HG03575 (cell line): ENCODE measurements at regions not wholly inside any gene's neighbourhood (a gene's known extent, or its start where the extent isn't known, plus 50 kb on each side); places are given as distances from the start of the nearest gene placed in this dataset.

Experiments
- ATAC-seq: cut with Tn5 transposase; IDR thresholded peaks from one replicate; pipeline ENCODE4 v1.9.1; 2021; ENCODE audit not compliant: unreplicated experiment, insufficient number of reproducible peaks, low FRiP score; ENCODE audit errors: extremely low read depth

DNA sequence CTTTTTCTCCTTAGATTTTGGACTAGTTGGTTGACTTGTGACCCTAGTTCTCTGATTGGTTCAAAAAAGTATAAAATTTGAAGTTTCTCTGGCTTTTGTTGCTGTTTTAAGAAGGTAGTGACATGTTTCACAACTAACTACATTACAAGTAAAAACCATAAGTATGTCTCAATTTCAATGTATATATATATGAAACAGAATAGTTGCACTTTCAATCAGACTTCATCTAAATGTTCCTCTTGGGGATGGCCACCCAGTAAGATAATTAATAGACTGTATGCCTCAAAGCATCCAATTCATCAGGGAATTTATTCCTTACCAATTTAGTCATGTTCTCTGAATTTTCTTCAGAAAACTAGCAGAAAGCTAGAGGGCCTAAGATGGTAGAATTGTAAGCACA, 259.7 kb downstream of the RPRM start:
- no peak for ATAC-seq

DNA sequence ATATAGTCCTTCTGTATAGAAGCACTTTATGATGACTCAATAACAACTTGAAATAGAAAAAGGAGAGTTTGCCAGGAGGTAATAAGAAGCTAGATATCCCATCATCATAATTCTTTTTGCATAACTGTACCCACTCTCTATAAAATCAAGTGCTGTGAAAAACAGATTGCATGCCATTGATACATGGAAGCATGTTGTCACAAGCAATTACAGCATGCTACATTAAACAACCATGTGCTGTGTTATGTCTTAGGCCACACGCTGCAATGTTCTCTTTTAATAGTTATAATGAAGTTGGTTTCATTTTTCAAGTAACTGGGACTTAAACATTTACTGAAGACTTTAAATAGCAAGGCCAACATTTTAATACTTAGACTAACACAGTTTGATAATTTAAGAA, 264.2 kb downstream of the RPRM start:
- no peak for ATAC-seq

DNA sequence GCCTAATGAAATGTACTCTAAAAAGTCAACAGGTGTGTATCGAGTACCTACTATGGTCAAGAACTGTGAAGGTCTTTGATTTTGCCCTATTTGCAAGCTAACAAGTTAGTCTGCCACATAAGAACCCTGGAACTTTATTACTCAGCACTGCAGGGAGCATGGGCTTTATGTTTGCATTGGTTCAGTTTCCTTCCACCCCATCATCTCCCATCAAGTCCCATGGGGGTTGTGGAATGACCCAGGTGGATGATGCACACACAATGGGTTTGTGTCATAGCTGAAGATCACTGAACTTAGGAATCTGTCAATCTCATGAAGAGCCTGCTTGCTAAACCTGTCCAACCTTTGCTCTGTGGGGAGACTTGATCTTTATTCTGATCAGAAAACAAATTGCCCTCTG, 265.5 kb downstream of the RPRM start:
- no peak for ATAC-seq

DNA sequence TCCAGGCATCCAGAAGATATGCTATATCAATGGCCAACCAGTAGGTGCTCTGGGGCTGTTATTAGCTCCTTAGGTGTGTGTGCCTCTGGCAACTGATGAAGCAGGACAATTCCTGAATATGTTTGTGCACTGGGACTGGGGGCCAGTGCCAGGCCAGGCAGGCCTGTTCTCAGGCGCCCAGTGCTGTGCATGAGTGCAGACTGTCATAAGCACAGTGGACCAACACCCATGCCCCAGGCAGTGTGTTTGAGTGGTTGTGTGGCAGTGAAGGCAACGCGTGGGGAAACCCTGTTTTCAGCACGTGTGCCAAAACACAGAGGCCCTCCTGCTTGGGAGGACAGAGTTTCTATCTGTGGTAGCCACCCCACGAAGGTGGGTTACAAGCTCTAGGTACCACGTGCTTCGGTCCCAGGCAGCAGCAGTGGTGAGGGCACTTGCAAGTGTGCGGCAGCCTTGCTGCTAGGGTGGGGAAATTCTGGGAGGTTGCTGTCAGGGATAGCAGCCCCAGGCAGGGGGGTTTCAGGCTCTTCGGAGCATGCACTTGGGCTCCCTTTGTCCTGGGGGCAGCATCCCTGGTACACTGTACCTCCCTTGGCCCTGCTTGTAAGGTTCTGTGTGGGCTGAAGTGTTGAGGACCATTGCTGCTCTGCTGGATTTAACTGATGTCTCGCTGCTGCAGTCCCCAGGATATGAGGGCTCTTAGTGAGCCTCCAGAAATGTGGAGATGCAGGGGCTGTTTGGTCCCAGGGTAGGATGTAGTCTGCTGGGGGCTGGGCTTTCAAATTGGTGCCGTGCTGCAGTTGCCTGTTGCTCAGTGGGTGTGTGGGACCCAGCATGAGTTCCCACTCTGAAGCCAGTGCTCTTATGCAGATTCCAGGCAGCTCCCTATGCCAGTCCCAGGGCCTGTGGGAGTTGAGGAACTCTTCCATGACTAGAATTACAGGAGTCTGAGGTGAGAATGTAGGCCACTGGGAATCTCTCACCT, 280.9 kb downstream of the RPRM start:
- no peak for ATAC-seq

DNA sequence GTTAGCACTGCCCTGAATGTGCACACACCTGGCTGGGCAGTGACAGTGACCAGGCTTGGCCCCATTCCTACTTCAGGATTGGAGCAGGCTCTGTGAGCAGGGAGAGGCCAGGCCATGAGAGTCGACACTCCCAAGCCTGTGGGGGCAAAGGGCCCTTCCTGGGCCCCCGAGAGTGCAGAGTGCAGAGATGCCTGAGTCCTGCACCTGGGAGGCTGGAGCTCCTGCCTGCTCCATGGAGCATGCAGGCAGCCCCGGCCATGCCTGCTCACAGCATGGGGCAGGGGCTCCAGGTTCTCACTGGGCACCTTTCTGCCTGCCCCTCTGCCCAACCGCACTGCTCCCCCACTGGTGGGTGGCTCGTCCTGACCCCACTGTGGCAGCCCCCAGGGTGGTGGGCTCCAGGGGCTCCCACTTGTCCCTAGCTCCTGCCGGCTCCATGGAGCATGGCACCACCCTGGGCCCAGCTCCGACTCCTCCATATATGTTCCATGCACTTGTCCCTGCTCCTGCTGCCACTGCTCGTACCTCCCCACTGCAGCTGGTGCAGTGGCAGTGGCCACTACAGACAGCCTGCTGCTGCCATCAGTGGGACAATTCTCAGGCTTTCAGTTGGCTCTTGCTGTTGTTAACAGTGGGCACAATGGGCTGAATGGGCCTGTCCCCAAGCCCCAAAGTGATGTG, 282.0 kb downstream of the RPRM start:
- no peak for ATAC-seq

DNA sequence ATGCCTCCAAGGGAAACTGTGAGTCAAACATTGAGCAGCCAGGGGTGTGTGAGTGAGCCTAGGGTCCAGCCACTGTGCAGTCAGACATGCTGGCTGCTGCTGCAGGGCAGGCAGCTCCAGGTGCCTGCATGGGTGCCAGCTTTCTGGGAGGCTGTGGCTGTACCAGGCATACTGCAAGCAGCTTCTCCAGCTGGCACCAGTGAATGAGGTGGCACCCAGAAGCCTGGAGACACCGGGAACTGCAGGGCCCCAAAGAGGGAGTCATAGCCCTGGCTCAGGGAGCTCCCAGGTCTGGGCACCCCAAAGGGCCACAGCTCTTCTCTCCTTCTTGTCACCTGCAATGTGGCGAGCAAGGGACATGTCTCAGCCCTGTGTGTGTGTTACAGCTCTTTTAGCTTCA, 283.2 kb downstream of the RPRM start:
- ATAC-seq: no peak

DNA sequence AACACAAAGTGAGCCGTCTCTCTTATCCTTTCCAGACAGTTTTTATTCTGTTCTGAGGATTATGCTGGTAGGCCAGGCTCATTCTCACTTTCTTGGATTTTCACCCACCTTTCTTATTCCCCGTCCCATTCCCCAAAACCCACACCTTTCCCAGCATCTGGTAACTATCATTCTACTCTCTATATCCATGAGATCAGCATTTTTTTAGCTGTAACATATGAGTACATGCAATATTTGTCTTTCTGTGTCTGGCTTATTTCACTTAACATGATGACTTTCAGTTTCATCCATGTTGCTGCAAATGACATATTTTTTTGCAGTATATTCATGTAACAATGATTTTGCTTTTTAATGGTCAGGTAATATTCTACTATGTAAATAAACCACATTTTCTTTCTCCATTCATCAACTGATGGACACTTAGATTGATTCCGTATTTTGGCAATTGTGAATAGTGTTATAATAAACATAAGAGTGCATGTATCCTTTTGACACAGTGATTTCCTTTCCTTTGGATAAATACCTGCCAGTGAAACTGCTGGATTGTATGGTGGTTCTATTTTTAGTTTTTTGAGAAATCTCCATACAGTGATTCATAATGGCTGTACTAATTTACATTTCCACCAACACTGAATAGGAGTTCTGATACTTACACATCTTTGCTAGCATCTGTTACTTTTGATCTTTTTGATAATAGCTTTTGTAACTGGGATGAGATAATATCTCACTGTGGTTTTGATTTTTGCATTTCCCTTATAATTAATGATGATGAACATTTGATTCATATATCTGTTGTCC, 289.3 kb downstream of the RPRM start:
- ATAC-seq: no peak

DNA sequence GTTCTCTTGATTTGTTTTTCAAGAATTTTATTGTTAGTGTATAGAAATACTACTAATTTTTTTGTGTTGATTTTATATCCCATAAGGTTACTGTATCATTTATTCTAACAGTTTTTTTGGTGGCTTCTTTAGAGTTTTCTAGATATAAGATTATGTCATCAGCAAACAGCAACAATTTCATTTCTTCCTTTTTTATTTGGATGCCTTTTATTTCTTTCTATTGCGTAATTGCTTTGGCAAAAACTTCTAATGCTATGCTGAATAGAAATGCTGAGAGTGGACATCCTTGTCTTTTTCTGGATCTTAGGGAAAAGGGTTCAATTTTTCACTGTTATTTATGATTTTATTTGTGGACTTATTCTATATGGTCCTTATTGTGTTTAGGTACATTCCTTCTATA, 298.8 kb downstream of the RPRM start:
- ATAC-seq: no peak

DNA sequence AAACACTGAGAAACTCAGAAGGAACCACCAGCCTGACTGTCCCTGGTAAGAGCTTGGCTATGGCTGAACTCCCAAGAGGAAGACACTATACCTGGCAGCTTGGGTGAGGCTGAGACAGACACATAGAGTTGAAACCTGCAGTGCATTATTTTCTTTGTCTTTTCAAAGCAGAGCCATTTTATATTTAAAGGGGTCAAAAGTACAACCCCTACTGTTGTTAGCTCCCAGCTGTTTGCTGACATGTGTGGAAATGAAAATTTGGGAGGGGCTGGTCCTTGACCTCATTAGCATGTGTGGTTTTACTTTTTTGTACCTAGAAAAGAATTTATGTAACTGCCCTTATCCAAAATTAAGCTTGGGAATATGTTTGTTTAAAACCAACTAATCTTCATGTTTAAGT, 309.0 kb downstream of the RPRM start:
- ATAC-seq: no peak

DNA sequence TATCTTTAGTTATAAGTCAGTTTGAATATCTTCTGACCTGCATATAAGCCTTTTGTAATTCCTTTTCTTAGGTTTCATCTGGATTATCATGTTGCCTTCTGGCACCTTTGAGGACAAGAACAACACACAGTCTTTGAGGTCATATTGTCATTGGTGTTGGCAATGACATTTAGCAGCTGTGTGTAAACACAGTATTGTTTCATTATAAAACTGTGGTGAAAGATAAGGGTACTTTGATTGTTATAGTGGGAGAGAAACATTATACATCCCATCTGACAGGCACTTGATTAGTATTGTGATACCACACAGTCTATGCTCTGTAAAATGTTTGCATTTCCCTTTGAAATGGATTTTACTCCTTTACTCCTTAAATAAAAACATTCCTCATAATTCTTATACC, 313.5 kb downstream of the RPRM start:
- no peak for ATAC-seq

DNA sequence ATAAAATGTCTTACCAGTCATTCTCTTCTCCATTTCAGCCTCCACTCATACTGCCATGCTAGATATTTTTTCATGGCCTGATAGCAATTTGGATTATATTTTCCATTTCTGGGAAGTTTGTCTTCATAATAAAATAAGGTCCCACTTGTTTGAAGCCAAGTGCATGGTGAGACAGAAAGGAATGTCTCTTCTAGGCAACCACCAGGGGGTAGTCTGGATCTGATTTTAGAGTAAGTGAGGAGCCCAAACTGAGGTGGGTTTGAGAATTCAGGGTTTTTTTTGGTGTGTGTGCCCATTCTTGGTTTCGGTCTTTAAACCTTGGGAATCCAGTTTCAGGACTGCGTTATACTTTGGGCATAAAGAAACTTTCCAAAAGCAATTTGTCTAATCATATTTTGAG, 315.5 kb downstream of the RPRM start:
- no peak for ATAC-seq

DNA sequence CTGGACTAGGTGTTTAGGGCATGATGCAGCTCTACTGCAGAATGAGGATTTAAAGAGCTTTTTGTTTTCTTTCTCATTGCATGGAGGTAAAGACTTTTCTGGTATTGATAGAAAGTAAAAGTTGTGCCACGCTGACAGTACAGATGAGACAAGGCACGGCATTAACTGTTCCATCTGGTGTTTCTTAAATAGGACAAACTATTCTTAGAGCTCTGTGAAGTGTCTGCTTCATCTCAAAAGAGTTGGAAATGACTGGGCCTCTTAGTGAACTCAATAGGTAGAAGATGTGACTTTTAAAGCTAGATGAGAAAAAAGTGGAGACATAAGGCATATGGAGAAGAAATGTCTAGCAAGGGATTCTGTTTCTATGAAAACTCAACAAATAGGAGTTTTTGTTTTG, 321.8 kb downstream of the RPRM start:
- ATAC-seq: no peak

DNA sequence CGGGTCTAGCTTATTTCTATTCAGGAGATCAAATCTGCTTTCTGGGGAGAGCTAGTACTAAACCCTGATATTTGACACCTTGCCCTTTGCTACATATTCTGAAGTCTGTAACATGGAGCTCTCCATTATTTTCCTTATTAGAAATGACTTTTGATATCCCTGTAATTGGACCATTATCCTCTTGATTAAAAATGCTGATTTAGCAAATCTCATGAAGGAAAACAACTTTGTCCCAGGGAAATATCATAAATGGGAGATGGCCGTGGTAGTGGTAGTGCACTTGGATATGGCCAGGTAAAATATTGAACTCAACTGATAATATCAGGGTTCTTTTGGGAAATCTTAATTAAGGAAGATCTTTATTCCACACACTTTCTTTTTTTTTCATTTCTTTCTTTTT, 326.5 kb downstream of the RPRM start:
- no peak for ATAC-seq

DNA sequence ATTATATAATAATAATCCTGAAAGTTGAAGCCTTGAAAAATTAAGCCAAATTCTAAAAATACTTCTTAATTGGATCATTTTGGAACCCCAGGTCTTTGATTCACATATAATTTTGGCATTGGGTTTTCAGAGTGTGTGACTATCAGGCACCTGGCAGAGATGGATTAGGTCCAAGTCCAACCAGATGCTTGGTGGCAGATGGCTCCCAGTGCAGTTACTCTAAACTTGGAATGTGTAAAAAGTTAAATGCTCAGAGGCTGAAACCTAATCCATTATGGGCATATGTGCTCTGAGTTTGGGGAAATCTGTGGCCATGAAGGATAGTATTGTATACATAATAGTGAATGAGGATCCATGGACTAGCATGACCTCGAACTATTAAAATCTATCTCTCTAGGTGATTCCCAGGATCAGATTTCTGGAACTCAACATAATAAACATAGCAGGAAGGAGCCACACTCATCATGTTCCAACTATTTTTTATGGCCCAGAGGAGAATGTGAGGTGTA, 333.0 kb downstream of the RPRM start:
- ATAC-seq: no peak

DNA sequence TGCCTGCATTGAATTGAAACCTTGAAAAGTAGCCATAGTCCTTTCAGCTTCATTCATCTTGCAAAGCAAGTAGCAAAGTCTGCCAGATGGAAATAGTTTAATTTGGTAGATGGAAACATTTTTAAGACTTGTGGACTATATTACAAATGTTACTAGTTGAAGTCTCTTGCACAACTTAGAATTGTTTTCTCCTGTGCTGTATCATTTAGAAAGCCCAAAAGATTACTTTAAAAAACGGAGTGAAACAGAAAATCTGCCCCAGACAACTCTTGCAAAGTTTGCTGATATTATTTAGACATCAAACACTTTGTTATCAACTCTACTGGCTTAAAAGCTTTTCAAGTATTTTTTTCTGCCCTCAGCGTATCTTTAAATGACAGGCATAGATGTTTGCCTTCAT, 335.0 kb downstream of the RPRM start:
- no peak for ATAC-seq

DNA sequence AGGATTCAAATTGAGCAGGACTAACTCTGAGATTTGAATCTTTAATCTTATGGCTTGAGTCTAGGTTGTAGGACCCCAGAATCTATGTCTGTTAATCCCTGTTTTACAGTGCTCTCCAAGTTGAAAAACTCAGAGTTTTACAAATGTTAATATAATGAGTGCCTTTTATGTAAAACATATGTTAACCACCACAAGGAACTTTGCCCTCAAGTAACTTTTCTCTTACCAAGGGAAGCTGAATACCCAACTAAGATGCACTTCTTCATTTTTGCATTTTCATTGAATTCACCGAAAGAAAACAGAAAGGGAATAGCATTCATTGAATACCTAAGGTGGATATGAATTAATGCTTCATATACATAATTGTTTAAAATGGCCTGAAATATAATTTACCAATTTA, 338.1 kb downstream of the RPRM start:
- no peak for ATAC-seq

DNA sequence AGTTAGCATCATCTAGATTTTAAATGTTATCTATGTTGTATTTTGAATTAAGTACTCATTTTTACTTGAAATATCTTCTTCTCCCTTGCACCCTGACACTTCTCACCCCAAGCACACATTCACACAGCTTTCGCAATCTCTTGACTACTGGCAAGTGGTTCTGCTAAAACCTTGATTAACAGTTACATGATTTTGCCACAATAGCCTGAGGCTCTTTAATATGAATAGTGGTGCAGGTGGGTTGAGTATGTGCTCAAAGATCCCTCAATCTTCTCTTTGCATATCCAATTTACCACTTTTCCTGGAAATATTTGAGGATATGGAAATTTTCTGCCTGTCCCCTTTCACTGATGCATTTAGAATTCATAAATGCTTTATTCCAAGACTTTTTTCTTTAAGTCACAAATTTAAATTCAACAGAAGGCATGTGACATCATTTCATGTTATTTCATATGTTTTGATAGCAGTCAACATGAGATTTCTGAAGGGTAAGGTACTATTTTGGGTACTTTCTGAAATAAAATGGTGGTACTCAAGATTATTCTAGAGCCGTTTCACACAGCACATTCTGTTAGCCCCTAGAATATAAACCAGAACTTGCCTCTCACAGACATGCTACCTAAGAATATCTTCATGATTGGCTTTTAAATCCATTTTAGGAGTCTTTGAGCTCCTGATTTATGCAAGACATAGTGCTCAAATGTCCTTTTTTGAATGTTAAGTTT, 339.7 kb downstream of the RPRM start:
- no peak for ATAC-seq

DNA sequence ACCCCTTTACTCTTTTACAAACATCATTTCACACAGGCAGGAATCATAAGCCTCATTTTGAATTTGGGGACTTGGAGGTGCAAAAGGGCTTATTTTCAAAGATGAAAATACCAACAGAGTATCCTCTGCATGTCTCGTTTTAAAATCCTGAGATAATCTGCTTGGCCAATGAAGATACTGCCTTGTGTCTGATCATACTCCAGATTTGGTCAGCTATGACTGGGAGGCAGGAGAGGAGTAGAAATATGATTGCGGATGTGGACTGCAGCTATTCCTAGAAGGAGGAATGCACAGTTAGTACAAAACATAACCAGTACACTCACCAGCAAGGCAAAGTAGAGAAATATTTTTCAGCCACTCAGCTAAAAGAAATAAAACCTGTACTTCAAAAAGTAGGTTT, 342.3 kb downstream of the RPRM start:
- ATAC-seq: no peak

DNA sequence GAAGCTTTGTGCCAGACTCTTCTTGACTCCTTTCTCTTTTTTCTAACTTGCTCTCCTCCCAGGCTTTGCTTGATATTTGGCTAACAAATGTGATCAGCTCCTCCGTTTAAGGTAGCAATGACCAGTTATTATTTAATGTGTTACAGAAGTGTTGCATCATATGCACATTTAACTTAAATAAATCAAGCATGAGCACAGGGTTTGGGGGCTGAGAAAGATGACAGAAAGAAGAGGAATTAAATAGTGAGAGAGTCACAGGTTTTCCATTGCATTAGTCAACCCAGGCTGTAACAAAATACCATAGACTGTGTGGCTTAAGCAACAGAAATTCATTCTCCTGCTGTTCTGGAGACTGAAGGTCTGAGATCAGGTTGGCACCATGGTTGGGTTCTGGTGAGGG, 343.8 kb downstream of the RPRM start:
- ATAC-seq: no peak
